ENCODE measurements at regions not wholly inside any gene's neighbourhood (a gene's known extent, or its start where the extent isn't known, plus 50 kb on each side); places are given as distances from the start of the nearest gene placed in this dataset.
A peak's percentile ranks its signal among the peaks of the same experiment; 100 is the strongest.
"Not testable (repeated sequence)": the region's sequence is repeated elsewhere in the genome, so short reads cannot be mapped to it uniquely, and the experiment has no call there.

DNA sequence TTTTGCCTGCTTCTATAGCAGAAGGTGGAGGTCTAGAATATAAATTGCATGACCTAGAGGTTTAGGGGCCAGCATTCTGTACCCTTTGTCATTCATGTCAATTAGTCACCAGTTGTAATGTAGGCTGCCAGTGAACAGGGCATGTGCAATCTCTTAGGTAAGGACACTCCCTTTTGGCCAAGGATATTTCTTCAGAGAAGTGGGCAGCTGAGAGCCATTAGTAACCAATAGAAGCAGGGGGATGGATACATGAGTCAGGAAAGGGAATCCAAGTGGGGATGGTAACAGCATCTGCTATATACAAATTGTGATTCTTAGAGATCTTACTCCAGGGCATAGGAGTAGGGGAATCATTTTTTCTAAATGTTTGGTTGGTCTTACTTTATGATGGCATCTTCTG lies 494.2 kb upstream of the JAG1 start:
- no peak for DNase-seq (ENCODE audit: low spot score)

DNA sequence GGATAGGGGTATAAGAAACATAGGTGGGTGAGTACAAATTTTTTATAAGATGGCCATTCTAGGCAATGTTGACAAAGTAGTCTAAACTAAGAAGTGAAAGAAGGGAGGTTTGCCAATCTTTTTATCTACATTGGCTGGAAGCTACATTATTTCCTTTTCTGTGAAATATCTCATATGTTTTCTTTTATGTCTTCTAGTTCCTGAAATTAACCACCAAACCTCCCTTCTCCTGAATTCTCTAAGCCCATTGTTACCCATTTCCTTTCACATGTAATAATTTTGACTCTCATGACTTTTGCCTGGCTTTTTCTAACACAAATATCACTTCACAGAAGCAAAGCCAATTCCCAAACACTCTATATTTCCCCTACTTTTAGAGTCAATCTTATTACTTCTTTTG lies 496.2 kb upstream of the JAG1 start:
- DNase-seq (ENCODE audit: low spot score) = no peak

- DNase-seq (ENCODE audit: low spot score) = no peak
These were observed 496.8 kb upstream of the JAG1 start for GRCh38 chr20:11170565-11170964.

DNA sequence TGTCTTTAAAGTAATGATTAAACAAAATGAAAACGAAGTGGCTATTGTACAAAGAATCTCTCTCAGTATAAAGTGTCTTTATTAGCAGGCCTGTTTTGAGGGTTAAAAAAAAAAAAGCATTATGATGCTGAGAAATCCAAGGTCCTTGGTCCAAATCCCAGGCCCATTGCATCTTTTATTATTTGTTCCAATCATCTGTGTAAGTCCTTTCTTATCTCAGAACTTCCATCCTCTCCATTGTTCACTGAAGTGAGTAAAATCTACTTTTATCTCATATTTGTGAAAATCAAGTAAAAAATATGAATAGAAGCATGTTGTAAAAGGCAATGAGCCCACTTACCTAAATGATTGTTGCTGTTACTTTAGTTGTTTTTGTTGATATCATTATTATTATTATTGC lies 499.1 kb upstream of the JAG1 start:
- no peak for DNase-seq (ENCODE audit: low spot score)

DNA sequence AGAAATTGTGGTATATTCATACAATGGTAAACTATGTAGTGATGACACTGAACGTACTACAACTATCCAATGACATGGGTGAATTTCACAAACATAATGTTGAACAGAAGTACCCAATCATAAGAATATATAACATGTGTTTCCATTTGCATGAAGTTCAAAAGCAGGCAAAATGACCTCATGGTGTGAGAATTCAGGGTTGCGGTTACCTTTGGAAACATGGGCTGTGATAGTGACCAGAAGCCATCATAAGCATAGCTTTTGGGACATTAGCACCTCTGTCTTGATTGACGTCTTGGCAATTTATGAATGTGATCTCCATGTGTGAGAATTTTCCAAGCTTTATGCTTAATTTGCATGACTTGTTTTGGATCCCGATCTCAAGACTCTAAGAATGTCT lies 500.1 kb upstream of the JAG1 start:
- DNase-seq (ENCODE audit: low spot score) = no peak

DNA sequence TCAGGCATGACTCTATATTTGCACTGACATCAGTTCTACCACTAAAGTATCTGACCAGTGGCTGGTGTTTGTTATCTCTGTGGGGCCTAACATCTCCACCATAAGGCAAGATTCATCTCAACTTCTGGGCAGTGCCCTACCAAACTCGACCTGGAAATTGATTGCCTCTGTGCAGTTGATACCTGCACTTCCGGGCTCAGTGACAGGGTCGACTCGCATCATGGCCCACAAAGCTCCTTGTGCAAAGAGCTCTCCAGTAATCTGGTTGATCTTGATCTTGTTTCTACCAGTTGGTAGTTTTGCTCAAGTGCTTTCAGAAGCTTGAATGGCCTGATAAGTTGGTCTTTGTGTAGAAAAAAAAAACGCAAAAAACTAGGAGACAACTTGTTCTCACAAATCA lies 501.1 kb upstream of the JAG1 start:
- no peak for DNase-seq (ENCODE audit: low spot score)

DNA sequence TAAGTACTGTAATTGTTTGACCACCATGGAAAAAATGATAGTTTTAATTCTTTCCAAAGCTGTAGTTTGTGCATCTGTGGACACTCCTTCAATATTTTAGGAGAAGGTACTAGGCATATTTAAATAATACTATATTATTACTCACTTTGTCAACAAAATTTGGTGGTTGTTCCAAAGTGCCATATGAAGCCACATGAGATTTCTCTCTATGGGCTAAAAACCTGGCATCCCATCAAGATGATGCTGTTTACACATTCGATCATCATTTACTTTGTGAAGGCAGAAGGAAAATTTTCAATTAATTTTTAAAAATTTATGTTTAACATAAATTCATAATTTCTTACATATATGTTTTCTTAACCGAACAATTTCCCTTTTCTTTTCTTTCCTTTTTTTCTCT lies 502.6 kb upstream of the JAG1 start:
- DNase-seq (ENCODE audit: low spot score) = no peak

GRCh38 chr20:11178946-11179654 lies 505.3 kb upstream of the JAG1 start:
- peak; percentile 87 for DNase-seq (ENCODE audit: low spot score)

GRCh38 chr20:11180186-11180585 lies 506.4 kb upstream of the JAG1 start:
- peak; percentile 27 for DNase-seq (ENCODE audit: low spot score)

- DNase-seq (ENCODE audit: low spot score) = not testable (repeated sequence)
These were observed 507.3 kb upstream of the JAG1 start for GRCh38 chr20:11181129-11181528.

GRCh38 chr20:11181966-11182365 lies 508.2 kb upstream of the JAG1 start:
- DNase-seq (ENCODE audit: low spot score) = no peak

DNA sequence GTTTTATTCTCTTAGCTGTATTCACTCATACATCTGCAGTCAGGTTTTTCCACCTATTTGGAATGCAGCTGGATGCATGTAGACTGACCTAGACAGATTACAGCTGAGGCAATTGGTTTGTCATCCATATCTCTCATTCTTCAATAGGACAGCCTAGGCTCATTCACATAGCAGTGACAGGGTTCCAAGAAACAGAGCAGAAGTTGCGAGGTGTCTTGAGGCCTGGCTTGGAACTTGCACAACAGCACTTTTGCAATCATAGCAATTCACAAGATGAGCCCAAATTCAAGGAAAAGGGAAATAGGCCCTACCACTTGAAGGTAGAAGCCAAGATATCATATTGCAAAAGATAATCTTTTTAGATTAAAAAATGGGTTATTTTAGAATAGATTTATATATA lies 508.9 kb upstream of the JAG1 start:
- DNase-seq (ENCODE audit: low spot score) = no peak

- no peak for DNase-seq (ENCODE audit: low spot score)
These were observed 512.7 kb upstream of the JAG1 start for GRCh38 chr20:11186301-11187008.

GRCh38 chr20:11188843-11189603 lies 515.2 kb upstream of the JAG1 start:
- no peak for DNase-seq (ENCODE audit: low spot score)

- no peak for DNase-seq (ENCODE audit: low spot score)
These were observed 516.9 kb upstream of the JAG1 start for GRCh38 chr20:11190741-11191140.

DNA sequence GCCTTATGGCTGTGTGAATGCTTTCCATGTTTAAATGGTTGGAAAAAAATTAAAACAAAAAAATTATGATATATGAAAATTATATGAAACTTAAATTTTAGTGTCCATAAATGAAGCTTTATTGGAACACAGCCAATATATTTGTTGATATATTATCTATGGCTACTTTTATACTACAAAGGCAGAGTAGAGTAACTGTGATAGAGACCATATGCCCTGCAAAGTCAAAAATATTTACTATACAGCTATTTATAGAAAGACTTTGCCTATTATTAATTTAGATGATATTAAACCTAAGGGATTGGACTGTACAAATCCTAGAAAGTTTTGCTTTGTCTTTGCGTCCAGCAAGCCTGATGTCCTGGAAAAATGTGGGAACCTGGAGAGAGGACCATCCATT lies 518.3 kb upstream of the JAG1 start:
- DNase-seq (ENCODE audit: low spot score) = no peak

GRCh38 chr20:11193241-11193640 lies 519.4 kb upstream of the JAG1 start:
- no peak for DNase-seq (ENCODE audit: low spot score)

GRCh38 chr20:11195169-11195568 lies 521.4 kb upstream of the JAG1 start:
- no peak for DNase-seq (ENCODE audit: low spot score)

GRCh38 chr20:11195899-11196558 lies 522.2 kb upstream of the JAG1 start:
- DNase-seq (ENCODE audit: low spot score) = no peak

- DNase-seq (ENCODE audit: low spot score) = no peak
These were observed 524.1 kb upstream of the JAG1 start for GRCh38 chr20:11197851-11198250.

DNA sequence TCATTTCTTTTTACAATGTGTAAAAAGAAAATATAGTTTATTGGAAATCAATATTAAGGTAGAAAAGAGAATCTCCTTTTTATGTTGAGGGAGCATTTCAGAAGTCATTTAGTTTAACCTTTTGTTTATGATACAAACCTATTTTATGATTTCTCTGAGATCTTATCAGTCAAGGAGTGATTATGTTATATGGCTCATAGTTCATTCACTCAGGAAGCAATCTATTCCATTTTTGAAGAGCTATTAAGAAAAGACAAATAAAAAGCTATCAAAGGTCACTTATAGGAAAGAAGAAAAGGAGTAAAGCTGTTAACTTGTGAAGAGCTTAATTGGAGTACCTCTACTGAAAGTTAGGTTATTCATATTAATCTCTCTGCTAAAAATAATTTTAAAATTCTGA lies 526.6 kb upstream of the JAG1 start:
- peak; percentile 30 for DNase-seq (ENCODE audit: low spot score)

Measured in HT-29 (cell line).